H1 (cell line): ENCODE measurements at regions not wholly inside any gene's neighbourhood (a gene's known extent, or its start where the extent isn't known, plus 50 kb on each side); places are given as distances from the start of the nearest gene placed in this dataset.

Experiments used
- CTCF ChIA-PET: fragments of 300-600 bp; sonication (Branson Sonifier 250); formaldehyde crosslinking; loops from one replicate; lab custom pipeline; 2021; ENCODE audit not compliant: partially characterized antibody; lab: Charles Lee
- POLR2A ChIA-PET: fragments of 300-600 bp; sonication (Branson Sonifier 250); formaldehyde crosslinking; loops from one replicate; lab custom pipeline; 2021; ENCODE audit warnings: inconsistent platforms; ENCODE audit not compliant: partially characterized antibody; lab: Charles Lee
- DNase-seq, 2 experiments: peaks; one replicate each; pipeline versions ENCODE4 v3.0.0 to v3.0.0-alpha.2; 2010 to 2022; ENCODE audit warnings: low spot score in 2 of 2, low read depth in 1 of 2, mixed read lengths in 1 of 2
- FAIRE-seq: peaks from 2 replicates; lab custom pipeline; 2011; peaks lifted over from hg19 to GRCh38; lab: Jason Lieb, UNC
- H2AFZ ChIP-seq: 2 replicates; pipeline ENCODE4 v1.8.1; 2012; ENCODE audit warnings: low read length, inconsistent platforms
- H2AK5ac ChIP-seq: 2 replicates; pipeline ENCODE4 v1.6.1; 2013; ENCODE audit warnings: low read depth, low read length
- H2BK120ac ChIP-seq: replicated peaks from 2 replicates; pipeline ENCODE3; 2013; ENCODE audit warnings: low read depth, low read length, inconsistent platforms
- H2BK12ac ChIP-seq: 2 replicates; pipeline ENCODE4 v1.6.1; 2013; ENCODE audit warnings: low read depth, low read length
- H2BK15ac ChIP-seq: 2 replicates; pipeline ENCODE4 v1.6.1; 2013; ENCODE audit warnings: low read length
- H2BK20ac ChIP-seq: 2 replicates; pipeline ENCODE4 v1.6.1; 2013; ENCODE audit warnings: low read length
- H2BK5ac ChIP-seq: 2 replicates; pipeline ENCODE4 v1.6.1; 2013; ENCODE audit warnings: low read depth, low read length
- H3K14ac ChIP-seq: 2 replicates; pipeline ENCODE4 v1.6.1; 2013; ENCODE audit warnings: inconsistent platforms; ENCODE audit not compliant: insufficient read length
- H3K18ac ChIP-seq: 2 replicates; pipeline ENCODE4 v1.6.1; 2013; ENCODE audit warnings: low read length; ENCODE audit errors: extremely low read depth
- H3K23ac ChIP-seq: 2 replicates; pipeline ENCODE4 v1.6.1; 2013; ENCODE audit warnings: inconsistent platforms; ENCODE audit not compliant: insufficient read length
- H3K23me2 ChIP-seq: 2 replicates; pipeline ENCODE4 v1.6.1; 2013; ENCODE audit warnings: low read depth, low read length
- H3K27ac ChIP-seq: 2 replicates; pipeline ENCODE4 v1.6.1; 2011; ENCODE audit warnings: low read depth, low read length, inconsistent platforms
- H3K27me3 ChIP-seq, 4 experiments: replicated peaks in 1 of 4; 1 replicate in 1 of 4; 2 replicates in 3 of 4; pipeline versions ENCODE4 v1.6.1 to v1.8.1; 2011 to 2013; ENCODE audit warnings: low read length in 3 of 4, mild to moderate bottlenecking in 3 of 4, inconsistent platforms in 2 of 4, mixed read lengths in 2 of 4, moderate library complexity in 1 of 4; ENCODE audit not compliant: control insufficient read depth in 3 of 4, insufficient read depth in 3 of 4; ENCODE audit errors: extremely low read depth in 1 of 4
- H3K36me3 ChIP-seq, 4 experiments: 2 replicates each; pipeline versions ENCODE4 v1.6.1 to v1.8.1; 2011 to 2013; ENCODE audit warnings: mild to moderate bottlenecking in 4 of 4, low read length in 3 of 4, moderate library complexity in 2 of 4, control low read depth in 1 of 4, inconsistent platforms in 1 of 4; ENCODE audit not compliant: insufficient read depth in 4 of 4, control insufficient read depth in 2 of 4
- H3K4ac ChIP-seq: replicated peaks from 2 replicates; pipeline ENCODE3; 2013; ENCODE audit warnings: low read length, low read depth, mixed read lengths, inconsistent platforms; ENCODE audit not compliant: insufficient read length
- H3K4me1 ChIP-seq, 4 experiments: replicated peaks in 1 of 4; 1 replicate in 1 of 4; 2 replicates in 3 of 4; pipeline versions ENCODE4 v1.6.1 to v1.8.1; 2011 to 2013; ENCODE audit warnings: low read length in 3 of 4, inconsistent platforms in 2 of 4, mixed read lengths in 1 of 4; ENCODE audit not compliant: insufficient read depth in 4 of 4, control insufficient read depth in 3 of 4
- H3K4me2 ChIP-seq, 2 experiments: 2 replicates each; pipeline versions ENCODE4 v1.6.1 to v1.8.1; 2011 to 2013; ENCODE audit warnings: low read depth in 2 of 2, low read length in 2 of 2, control low read depth in 1 of 2, inconsistent platforms in 1 of 2, mild to moderate bottlenecking in 1 of 2; ENCODE audit not compliant: insufficient read depth in 1 of 2
- H3K4me3 ChIP-seq, 4 experiments: fragments of 200-600, 300-600 bp in 1 of 4; sonication (generic), shearing (Covaris generic), sonication (Bioruptor Twin) in 1 of 4; 2 replicates each; pipeline versions ENCODE4 v1.5.1 to v1.8.1; 2011 to 2016; ENCODE audit warnings: low read length in 4 of 4, low read depth in 3 of 4, control low read depth in 2 of 4, inconsistent platforms in 2 of 4, mild to moderate bottlenecking in 2 of 4, mixed read lengths in 1 of 4, moderate library complexity in 1 of 4; ENCODE audit not compliant: insufficient read depth in 2 of 4; ENCODE audit errors: extremely low read depth in 1 of 4
- H3K56ac ChIP-seq: replicated peaks from 2 replicates; pipeline ENCODE3; 2013; ENCODE audit warnings: low read depth, mild to moderate bottlenecking, mixed read lengths, low read length, inconsistent platforms; ENCODE audit not compliant: insufficient read length
- H3K79me1 ChIP-seq: 2 replicates; pipeline ENCODE4 v1.6.1; 2013; ENCODE audit warnings: low read depth, low read length, control low read depth
- H3K79me2 ChIP-seq, 2 experiments: 2 replicates each; pipeline versions ENCODE4 v1.6.1 to v1.8.1; 2012 to 2013; ENCODE audit warnings: low read length in 2 of 2, mild to moderate bottlenecking in 2 of 2, inconsistent platforms in 1 of 2; ENCODE audit not compliant: insufficient read depth in 2 of 2, control insufficient read depth in 1 of 2
- H3K9ac ChIP-seq, 4 experiments: replicated peaks in 1 of 4; 1 replicate in 1 of 4; 2 replicates in 3 of 4; pipeline versions ENCODE4 v1.6.1 to v1.8.1; 2011 to 2013; ENCODE audit warnings: low read depth in 3 of 4, low read length in 3 of 4, control low read depth in 2 of 4, mild to moderate bottlenecking in 2 of 4, moderate library complexity in 2 of 4, inconsistent platforms in 1 of 4; ENCODE audit errors: extremely low read depth in 1 of 4
- H3K9me3 ChIP-seq, 2 experiments: 2 replicates each; pipeline versions ENCODE4 v1.6.1 to v1.8.1; 2012 to 2013; ENCODE audit warnings: mild to moderate bottlenecking in 2 of 2, moderate library complexity in 2 of 2, control low read depth in 1 of 2, inconsistent platforms in 1 of 2, low read depth in 1 of 2, low read length in 1 of 2, mixed read lengths in 1 of 2; ENCODE audit not compliant: insufficient read depth in 2 of 2
- H4K20me1 ChIP-seq, 2 experiments: replicated peaks in 1 of 2; 2 replicates each; pipeline versions ENCODE3 to v1.8.1; 2011 to 2013; ENCODE audit warnings: inconsistent platforms in 2 of 2, low read length in 2 of 2, mild to moderate bottlenecking in 1 of 2; ENCODE audit not compliant: insufficient read depth in 2 of 2, control insufficient read depth in 1 of 2
- H4K5ac ChIP-seq: 2 replicates; pipeline ENCODE4 v1.6.1; 2013; ENCODE audit warnings: low read length, low read depth, mixed read lengths, inconsistent platforms; ENCODE audit not compliant: insufficient read length
- H4K8ac ChIP-seq: 2 replicates; pipeline ENCODE4 v1.8.0; 2013; ENCODE audit warnings: mild to moderate bottlenecking, moderate library complexity, low read length, inconsistent platforms; ENCODE audit not compliant: insufficient read depth; ENCODE audit errors: extremely low read depth
- H4K91ac ChIP-seq: replicated peaks from 2 replicates; pipeline ENCODE3; 2013; ENCODE audit warnings: low read length, mixed read lengths, inconsistent platforms; ENCODE audit not compliant: insufficient read length
- E2F6 ChIP-seq: IDR thresholded peaks from 2 replicates; pipeline ENCODE4 v1.6.1; 2012; ENCODE audit warnings: inconsistent platforms
- EGR1 ChIP-seq: IDR thresholded peaks from 2 replicates; pipeline ENCODE4 v1.6.1; 2011; ENCODE audit warnings: low read depth, low read length, borderline replicate concordance
- EP300 ChIP-seq, 2 experiments: IDR thresholded peaks; 1 replicate in 1 of 2; 2 replicates in 1 of 2; pipeline ENCODE4 v1.6.1; 2011 to 2012; ENCODE audit warnings: low read depth in 2 of 2, low read length in 2 of 2, mild to moderate bottlenecking in 2 of 2, borderline replicate concordance in 1 of 2, inconsistent platforms in 1 of 2, moderate library complexity in 1 of 2
- HDAC2 ChIP-seq, 2 experiments: fragments of 300-600 bp in 1 of 2; sonication (generic) in 1 of 2; IDR thresholded peaks; 2 replicates each; pipeline ENCODE4 v1.6.1; 2011 to 2012; ENCODE audit warnings: low read depth in 2 of 2, low read length in 2 of 2, mild to moderate bottlenecking in 2 of 2, moderate library complexity in 2 of 2, borderline replicate concordance in 1 of 2, inconsistent platforms in 1 of 2
- HDAC6 ChIP-seq: IDR thresholded peaks from one replicate; pipeline ENCODE4 v1.7.1; 2012; ENCODE audit warnings: low read depth, mild to moderate bottlenecking, inconsistent platforms, low read length, moderate library complexity
- KDM4A ChIP-seq: IDR thresholded peaks from one replicate; pipeline ENCODE4 v1.7.1; 2012; ENCODE audit warnings: low read depth, mild to moderate bottlenecking, moderate library complexity, low read length, inconsistent platforms; ENCODE audit not compliant: severe bottlenecking
- KDM5A ChIP-seq: fragments of 200-600 bp; IDR thresholded peaks from 2 replicates; pipeline ENCODE4 v1.7.1; 2012; ENCODE audit warnings: mild to moderate bottlenecking, low read length, inconsistent platforms, mixed read lengths
- MAX ChIP-seq: IDR thresholded peaks from 2 replicates; pipeline ENCODE4 v1.6.1; 2012; ENCODE audit warnings: inconsistent platforms
- NRF1 ChIP-seq: IDR thresholded peaks from 2 replicates; pipeline ENCODE4 v1.6.1; 2011; ENCODE audit warnings: mild to moderate bottlenecking, low read depth, low read length, improper control_type of control experiment
- SIX5 ChIP-seq: IDR thresholded peaks from 2 replicates; pipeline ENCODE4 v1.6.1; 2011; ENCODE audit warnings: mild to moderate bottlenecking, low read depth, low read length
- SP1 ChIP-seq: IDR thresholded peaks from 2 replicates; pipeline ENCODE4 v1.6.1; 2011; ENCODE audit warnings: low read depth, low read length
- USF2 ChIP-seq: IDR thresholded peaks from 2 replicates; pipeline ENCODE4 v1.6.1; 2011; ENCODE audit warnings: low read length, improper control_type of control experiment
- WGBS, 2 experiments: shearing (Covaris generic) in 1 of 2; methylation state at CpG; one replicate each; pipeline versions ENCODE4 v1.1.6 to v1.1.7; 2013 to 2015; ENCODE audit warnings: low lambda C conversion rate in 2 of 2, mixed read lengths in 2 of 2, inconsistent platforms in 1 of 2, low coverage in 1 of 2, missing lambda C conversion rate in 1 of 2; ENCODE audit not compliant: insufficient replicate concordance in 2 of 2, insufficient coverage in 1 of 2, insufficient read length in 1 of 2; ENCODE audit errors: extremely low coverage in 1 of 2, missing lambda C conversion rate in 1 of 2; 5-methylcytosine and 5-hydroxymethylcytosine counted together

GRCh38 chr6:6801635-6802218 lies 213.2 kb downstream of the LY86 start:
- CTCF ChIA-PET: no interaction called here
- no peak for TF ChIP-seq SIX5
- TF ChIP-seq KDM5A: no peak
- no peak for TF ChIP-seq SP1
- no peak for TF ChIP-seq HDAC2 (IDR thresholded peaks at IDR 0.05; ENCODE audit: borderline replicate concordance in 1 of 2, low read depth in 2 of 2, low read length in 2 of 2)
- no peak for TF ChIP-seq E2F6
- no peak for TF ChIP-seq USF2
- no peak for TF ChIP-seq NRF1
- no peak for TF ChIP-seq EGR1
- no peak for TF ChIP-seq HDAC6
- no peak for TF ChIP-seq KDM4A
- TF ChIP-seq MAX: no peak
- TF ChIP-seq EP300 (IDR thresholded peaks at IDR 0.05; ENCODE audit: borderline replicate concordance in 1 of 2, low read depth in 2 of 2, low read length in 2 of 2): no peak

More at GRCh38 chr6:6801635-6802218, 213.2 kb downstream of the LY86 start:
- Histone ChIP-seq H3K27me3 (no peaks in the 10 kb centered on the region), H3K79me1 (no peaks in the 10 kb centered on the region), H2BK5ac (no peak overlapping the region), H3K27ac (no peak overlapping the region), H3K4me1 (no peaks in the 10 kb centered on the region), H3K9me3 (no peaks in the 10 kb centered on the region), H2AFZ (no peak overlapping the region), H4K8ac (peak overlapping the region; percentile 9; the same call in 1 of the 2 replicates), H3K79me2 (no peaks in the 10 kb centered on the region), H2BK12ac (no peak overlapping the region), H3K23ac (no peak overlapping the region), H4K5ac (no peak overlapping the region), H3K18ac (no peak overlapping the region), H3K9ac (no peak overlapping the region), H4K20me1 (no peaks in the 10 kb centered on the region), H3K36me3 (no peaks in the 10 kb centered on the region), H3K56ac (no peak overlapping the region), H3K23me2 (peaks cover 4% of the 10 kb centered on the region; the same call in 1 of the 2 replicates), H3K14ac (no peak overlapping the region), H3K4me3 (no peak overlapping the region), H3K4me2 (no peak overlapping the region), H2BK120ac (no peak overlapping the region), H4K91ac (no peak overlapping the region), H2AK5ac (no peak overlapping the region), H3K4ac (no peak overlapping the region), H2BK20ac (no peak overlapping the region), H2BK15ac (no peak overlapping the region)
- 88% methylated on average over 9 of the region's 9 CpGs; no CpG with 5 or more reads in 1 of the 2 experiments for WGBS, 2 experiments
- DNase-seq: no peak
- POLR2A ChIA-PET: no interaction called here
- no peak for FAIRE-seq
